ENCODE measurements at regions not wholly inside any gene's neighbourhood (a gene's known extent, or its start where the extent isn't known, plus 50 kb on each side); places are given as distances from the start of the nearest gene placed in this dataset.
"Not testable (repeated sequence)": the region's sequence is repeated elsewhere in the genome, so short reads cannot be mapped to it uniquely, and the experiment has no call there.

- no peak for DNase-seq (ENCODE audit: low read depth)
- Histone ChIP-seq H3K36me3 (ENCODE audit: control insufficient read depth, insufficient read depth, low read length) (no peaks in the 10 kb centered on the region), H3K4me3 (ENCODE audit: low read depth, low read length) (no peak overlapping the region), H3K27me3 (ENCODE audit: control insufficient read depth, insufficient read depth, low read length) (no peaks in the 10 kb centered on the region)
- TF ChIP-seq CTCF (IDR thresholded peaks at IDR 0.05; ENCODE audit: insufficient read depth, low read length, poor library complexity, severe bottlenecking): no peak
These were observed 52.1 kb upstream of the GRID2 start for GRCh38 chr4:92251711-92252110.

DNA sequence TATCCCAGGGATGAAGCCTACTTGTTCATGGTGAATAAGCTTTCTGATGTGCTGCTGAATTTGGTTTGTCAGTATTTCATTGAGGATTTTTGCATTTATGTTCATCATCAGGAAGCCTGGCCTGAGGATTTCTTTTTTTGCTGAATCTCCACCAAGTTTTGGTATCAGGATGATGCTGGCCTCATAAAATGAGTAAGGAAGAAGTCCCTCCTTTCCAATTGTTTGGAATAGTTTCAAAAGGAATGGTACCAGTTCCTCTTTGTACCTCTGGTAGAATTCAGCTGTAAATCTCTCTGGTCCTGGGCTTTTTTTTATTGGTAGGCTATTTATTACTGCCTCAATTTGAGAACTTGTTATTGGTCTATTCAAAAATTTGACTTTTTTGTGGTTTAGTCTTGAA, 51.4 kb upstream of the GRID2 start:
- DNase-seq (ENCODE audit: low read depth); H3K4me3 ChIP-seq (ENCODE audit: low read depth, low read length); H3K36me3 ChIP-seq (ENCODE audit: control insufficient read depth, insufficient read depth, low read length); H3K27me3 ChIP-seq (ENCODE audit: control insufficient read depth, insufficient read depth, low read length): not testable (repeated sequence)

GRCh38 chr4:92252846-92253245, 50.9 kb upstream of the GRID2 start:
- no peaks in the 10 kb centered on the region for H3K27me3 ChIP-seq (ENCODE audit: control insufficient read depth, insufficient read depth, low read length)
- no peak overlapping the region for H3K4me3 ChIP-seq (ENCODE audit: low read depth, low read length)
- H3K36me3 ChIP-seq (ENCODE audit: control insufficient read depth, insufficient read depth, low read length): no peaks in the 10 kb centered on the region
- DNase-seq (ENCODE audit: low read depth): no peak
- no peak for TF ChIP-seq CTCF (IDR thresholded peaks at IDR 0.05; ENCODE audit: insufficient read depth, low read length, poor library complexity, severe bottlenecking)

DNA sequence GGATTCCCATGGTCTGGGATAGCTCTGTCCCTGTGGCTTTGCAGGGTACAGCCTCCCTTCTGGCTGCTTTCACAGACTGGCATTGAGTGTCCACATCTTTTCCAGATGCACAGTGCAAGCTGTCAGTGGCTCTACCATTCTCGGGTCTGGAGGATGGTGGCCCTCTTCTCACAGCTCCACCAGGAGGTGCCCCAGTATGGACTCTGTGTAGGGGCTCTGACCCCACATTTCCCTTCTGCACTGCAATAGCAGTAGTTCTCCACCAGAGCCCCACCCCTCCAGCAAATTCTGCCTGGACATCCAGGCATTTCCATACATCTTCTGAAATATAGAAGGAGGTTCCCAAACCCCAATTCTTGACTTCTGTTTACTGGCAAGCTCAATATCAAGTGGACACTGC, 50.2 kb upstream of the GRID2 start:
- Histone ChIP-seq H3K4me3 (ENCODE audit: low read depth, low read length) (no peak overlapping the region), H3K36me3 (ENCODE audit: control insufficient read depth, insufficient read depth, low read length) (no peaks in the 10 kb centered on the region), H3K27me3 (ENCODE audit: control insufficient read depth, insufficient read depth, low read length) (no peaks in the 10 kb centered on the region)
- TF ChIP-seq CTCF (IDR thresholded peaks at IDR 0.05; ENCODE audit: insufficient read depth, low read length, poor library complexity, severe bottlenecking): no peak
- no peak for DNase-seq (ENCODE audit: low read depth)

Measured in kidney epithelial cell (primary cell).